ENCODE measurements at regions not wholly inside any gene's neighbourhood (a gene's known extent, or its start where the extent isn't known, plus 50 kb on each side); places are given as distances from the start of the nearest gene placed in this dataset.

GRCh38 chr2:105498281-105498846, 99.5 kb upstream of the FHL2 start:
- TF ChIP-seq ZNF677 (tag by site-specific recombination; IDR thresholded peaks at IDR 0.05) (no peak), REST (tag by site-specific recombination; IDR thresholded peaks at IDR 0.05) (no peak), ZNF157 (tag by site-specific recombination; IDR thresholded peaks at IDR 0.05) (no peak), SETDB1 (IDR thresholded peaks at IDR 0.05; ENCODE audit: insufficient read length, low read length) (no peak), ZNF580 (tag by site-specific recombination; IDR thresholded peaks at IDR 0.05) (no peak), ZFP3 (tag by site-specific recombination; IDR thresholded peaks at IDR 0.05; ENCODE audit: low read depth) (no peak), ZBTB11 (tag by site-specific recombination; conservative IDR thresholded peaks at IDR 0.05; ENCODE audit: low read depth) (no peak)
- TF ChIP-seq, protein P1, sequence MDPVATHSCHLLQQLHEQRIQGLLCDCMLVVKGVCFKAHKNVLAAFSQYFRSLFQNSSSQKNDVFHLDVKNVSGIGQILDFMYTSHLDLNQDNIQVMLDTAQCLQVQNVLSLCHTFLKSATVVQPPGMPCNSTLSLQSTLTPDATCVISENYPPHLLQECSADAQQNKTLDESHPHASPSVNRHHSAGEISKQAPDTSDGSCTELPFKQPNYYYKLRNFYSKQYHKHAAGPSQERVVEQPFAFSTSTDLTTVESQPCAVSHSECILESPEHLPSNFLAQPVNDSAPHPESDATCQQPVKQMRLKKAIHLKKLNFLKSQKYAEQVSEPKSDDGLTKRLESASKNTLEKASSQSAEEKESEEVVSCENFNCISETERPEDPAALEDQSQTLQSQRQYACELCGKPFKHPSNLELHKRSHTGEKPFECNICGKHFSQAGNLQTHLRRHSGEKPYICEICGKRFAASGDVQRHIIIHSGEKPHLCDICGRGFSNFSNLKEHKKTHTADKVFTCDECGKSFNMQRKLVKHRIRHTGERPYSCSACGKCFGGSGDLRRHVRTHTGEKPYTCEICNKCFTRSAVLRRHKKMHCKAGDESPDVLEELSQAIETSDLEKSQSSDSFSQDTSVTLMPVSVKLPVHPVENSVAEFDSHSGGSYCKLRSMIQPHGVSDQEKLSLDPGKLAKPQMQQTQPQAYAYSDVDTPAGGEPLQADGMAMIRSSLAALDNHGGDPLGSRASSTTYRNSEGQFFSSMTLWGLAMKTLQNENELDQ (tag by site-specific recombination; IDR thresholded peaks at IDR 0.05; ENCODE audit: low read depth): no peak
- TF ChIP-seq, protein P2, sequence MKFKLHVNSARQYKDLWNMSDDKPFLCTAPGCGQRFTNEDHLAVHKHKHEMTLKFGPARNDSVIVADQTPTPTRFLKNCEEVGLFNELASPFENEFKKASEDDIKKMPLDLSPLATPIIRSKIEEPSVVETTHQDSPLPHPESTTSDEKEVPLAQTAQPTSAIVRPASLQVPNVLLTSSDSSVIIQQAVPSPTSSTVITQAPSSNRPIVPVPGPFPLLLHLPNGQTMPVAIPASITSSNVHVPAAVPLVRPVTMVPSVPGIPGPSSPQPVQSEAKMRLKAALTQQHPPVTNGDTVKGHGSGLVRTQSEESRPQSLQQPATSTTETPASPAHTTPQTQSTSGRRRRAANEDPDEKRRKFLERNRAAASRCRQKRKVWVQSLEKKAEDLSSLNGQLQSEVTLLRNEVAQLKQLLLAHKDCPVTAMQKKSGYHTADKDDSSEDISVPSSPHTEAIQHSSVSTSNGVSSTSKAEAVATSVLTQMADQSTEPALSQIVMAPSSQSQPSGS (tag by site-specific recombination; IDR thresholded peaks at IDR 0.05; ENCODE audit: low read depth): no peak
- TF ChIP-seq, protein P3, sequence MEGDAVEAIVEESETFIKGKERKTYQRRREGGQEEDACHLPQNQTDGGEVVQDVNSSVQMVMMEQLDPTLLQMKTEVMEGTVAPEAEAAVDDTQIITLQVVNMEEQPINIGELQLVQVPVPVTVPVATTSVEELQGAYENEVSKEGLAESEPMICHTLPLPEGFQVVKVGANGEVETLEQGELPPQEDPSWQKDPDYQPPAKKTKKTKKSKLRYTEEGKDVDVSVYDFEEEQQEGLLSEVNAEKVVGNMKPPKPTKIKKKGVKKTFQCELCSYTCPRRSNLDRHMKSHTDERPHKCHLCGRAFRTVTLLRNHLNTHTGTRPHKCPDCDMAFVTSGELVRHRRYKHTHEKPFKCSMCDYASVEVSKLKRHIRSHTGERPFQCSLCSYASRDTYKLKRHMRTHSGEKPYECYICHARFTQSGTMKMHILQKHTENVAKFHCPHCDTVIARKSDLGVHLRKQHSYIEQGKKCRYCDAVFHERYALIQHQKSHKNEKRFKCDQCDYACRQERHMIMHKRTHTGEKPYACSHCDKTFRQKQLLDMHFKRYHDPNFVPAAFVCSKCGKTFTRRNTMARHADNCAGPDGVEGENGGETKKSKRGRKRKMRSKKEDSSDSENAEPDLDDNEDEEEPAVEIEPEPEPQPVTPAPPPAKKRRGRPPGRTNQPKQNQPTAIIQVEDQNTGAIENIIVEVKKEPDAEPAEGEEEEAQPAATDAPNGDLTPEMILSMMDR (tag by site-specific recombination; IDR thresholded peaks at IDR 0.05): no peak
